Tongue (tissue), 2 donors: ENCODE measurements at regions not wholly inside any gene's neighbourhood (a gene's known extent, or its start where the extent isn't known, plus 50 kb on each side); places are given as distances from the start of the nearest gene placed in this dataset. TPM values are rescaled to one million over a fixed set of nuclear protein-coding genes. Genes with fewer than 3 reads are reported as not detected.

Experiments used
- DNase-seq: peaks from one replicate; pipeline ENCODE4 v3.0.0-alpha.2; 2015
- small RNA-seq: library from RNA; depleted of rRNA; stranded (forward); fragments of <200 nt; gene quantifications from one replicate; pipeline ENCODE3, GENCODE V24; 2014; ENCODE audit warnings: low replicate concordance

DNA sequence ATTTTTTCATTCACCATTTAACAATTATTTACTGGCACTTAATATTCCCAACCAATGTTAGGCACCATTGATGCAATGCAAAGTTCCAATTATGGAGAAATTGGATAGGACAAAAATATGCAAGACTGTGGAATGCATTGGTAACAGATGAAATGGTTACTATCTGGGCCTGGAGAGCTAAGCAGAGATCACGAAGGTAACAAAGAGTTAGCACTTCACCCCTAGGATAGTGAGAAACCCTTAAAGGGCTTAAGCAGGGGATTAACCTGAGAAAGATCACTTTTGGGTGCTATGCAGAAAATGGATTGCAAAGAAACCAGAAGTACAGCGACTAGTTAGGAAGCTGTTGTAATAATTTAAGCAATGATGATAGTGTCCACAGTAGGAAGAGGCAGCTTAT, 129.6 kb upstream of the GPR149 start:
- no peak for DNase-seq

DNA sequence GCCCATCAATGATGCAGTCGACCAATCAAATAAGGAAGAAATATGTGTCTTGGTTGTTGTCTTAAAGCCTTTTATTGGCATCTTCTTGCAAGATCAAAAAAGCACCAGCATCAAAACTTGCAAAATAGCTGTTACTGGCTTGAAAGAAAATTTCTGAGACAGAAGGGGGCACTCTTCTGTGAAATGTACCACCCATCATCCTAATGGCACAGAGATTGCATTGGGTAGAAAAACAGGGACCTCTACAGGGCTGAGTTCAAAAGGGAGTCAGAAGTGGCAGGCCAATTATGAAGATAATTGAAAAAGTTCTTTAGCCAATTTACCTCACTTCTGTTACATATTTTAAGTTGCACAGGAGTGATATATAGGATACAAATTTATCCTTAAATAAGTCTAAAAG, 122.3 kb upstream of the GPR149 start:
- no peak for DNase-seq

DNA sequence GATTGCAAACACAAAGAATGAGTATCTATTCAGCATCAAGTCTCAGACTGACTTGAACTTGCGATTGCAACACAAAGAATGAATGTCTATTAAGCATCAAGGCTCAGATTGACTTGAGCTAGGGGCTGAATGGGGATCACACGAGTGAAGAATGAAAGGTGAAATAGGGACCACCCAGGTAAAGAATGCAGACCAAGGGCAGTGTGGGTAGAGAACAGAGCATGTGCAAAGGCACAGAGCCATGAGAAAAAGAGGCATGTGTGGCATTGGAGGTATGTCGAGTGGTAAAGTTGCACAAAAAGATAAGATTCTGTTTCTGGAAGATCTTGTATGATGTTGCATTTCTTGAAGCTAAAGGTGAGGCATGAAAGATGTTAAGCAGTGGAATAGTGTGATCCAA, 119.4 kb upstream of the GPR149 start:
- no peak for DNase-seq

DNA sequence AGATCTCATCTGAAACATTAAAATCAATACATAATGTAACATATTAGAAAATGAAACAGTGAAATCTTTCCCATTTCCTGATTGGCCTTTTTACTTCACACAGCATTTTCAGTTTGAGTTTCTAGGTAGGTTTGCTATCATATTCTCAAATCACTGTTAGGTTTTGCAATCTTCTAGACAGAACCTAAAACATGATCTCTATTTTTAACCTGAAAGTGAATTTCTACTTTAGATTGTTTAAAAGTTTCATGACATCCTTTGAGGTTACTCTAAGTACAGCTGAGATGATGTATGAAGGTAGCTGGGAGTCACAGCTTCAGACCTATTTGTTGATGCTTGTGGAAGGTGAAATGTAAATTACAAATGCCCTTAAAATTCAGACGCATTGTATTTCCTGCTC, 118.4 kb upstream of the GPR149 start:
- DNase-seq: no peak

DNA sequence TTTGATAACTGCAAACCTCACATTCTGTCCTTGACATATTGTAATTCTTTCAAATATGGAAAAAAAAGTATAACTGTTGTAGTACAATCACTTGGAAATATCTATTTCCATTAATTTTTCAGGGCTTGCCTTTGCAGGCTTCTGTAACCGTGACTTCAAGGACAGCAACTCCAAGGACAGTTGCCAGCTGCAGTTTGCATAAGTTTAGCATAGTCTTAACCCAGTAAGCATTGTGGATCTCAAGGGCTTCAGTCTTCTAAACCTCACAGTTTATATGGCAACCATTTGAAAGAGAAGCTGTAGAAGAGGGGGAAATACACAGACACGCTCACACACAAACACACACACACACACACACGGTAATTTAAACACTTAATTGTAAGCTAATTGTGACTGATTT, 112.8 kb upstream of the GPR149 start:
- DNase-seq: no peak

DNA sequence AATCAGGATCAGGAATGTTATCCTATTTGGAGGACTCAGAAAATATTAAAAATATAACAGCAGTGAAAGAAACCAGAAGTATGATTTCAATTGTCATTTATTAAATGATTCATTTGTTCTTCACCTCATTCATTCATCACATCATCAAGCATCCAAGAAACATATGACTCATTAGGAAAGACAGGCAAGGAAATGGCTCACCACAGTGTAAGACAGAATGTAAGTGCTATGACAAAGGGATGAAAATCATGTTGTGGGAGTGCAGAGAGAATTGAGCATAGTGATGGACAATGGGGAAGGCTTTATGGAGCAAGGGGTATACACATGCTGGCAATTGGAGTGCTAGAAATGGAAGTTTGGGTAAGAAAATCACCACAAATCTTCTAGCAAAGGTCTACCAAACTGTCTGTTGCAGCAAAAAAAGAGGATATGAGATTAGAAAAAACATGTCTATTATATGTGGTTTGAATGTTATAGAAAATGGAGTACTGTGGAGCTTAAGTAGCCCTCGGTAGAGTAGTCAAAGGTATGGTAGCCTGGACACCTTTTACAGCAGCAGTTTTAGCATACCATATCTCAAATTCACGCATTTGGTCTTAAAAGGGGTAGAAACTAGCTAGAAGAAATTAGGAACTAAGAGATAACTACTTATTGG, 111.1 kb upstream of the GPR149 start:
- no peak for DNase-seq

DNA sequence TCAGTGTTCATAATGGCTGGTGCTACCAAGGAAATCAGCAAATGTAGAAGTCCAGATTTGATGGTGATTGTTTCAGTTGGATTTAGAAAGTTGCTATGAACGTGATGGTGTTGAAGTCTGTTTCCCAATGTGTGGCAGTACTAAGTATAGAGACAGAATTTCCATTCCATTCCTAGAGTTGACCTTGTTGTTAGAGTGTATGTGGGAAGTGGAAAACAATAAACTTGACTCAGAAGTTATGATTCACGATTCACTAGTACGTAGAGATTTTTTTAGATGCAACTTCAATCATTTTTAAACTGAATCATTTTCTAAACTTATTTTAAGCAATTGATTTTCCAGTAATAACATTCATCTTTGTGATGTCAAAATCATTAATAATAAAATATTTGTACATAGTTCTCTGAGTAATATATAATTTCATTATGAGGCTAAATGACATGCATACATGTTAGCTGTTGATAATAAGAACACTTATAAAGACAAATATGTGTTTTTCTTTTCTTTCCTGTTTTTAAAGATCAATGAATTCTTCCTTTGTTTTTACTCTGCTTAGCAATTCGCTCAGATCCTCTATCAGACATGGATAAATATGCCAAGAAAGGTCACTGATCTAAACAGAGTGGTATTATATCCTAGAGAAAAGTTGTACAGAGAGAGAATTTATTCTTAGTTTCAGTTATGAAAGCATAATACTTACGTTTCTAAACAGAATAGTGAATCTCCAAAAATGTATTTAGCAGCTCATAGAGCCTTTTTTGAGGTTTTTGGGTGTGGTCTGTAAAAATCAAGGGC, 108.8 kb upstream of the GPR149 start:
- DNase-seq: no peak

DNA sequence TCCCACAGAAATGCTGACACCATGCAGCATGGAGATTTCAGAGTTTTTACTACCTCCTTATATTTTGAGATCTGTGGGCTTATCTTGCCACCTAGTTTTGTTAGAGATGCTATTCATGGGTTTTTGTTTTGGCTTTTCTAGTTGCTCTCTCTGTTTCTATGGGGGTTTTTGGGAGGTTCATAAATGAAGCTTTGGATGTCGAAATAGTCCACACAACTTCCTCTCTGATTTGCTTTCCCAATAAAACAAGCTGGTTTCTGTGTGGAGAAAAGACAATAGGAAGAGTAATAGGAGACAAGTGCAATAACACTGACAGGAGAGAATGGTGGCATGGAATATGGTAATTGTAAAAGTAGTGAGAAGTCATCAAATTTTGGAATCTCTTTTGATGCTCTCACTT, 106.8 kb upstream of the GPR149 start:
- no peak for DNase-seq

DNA sequence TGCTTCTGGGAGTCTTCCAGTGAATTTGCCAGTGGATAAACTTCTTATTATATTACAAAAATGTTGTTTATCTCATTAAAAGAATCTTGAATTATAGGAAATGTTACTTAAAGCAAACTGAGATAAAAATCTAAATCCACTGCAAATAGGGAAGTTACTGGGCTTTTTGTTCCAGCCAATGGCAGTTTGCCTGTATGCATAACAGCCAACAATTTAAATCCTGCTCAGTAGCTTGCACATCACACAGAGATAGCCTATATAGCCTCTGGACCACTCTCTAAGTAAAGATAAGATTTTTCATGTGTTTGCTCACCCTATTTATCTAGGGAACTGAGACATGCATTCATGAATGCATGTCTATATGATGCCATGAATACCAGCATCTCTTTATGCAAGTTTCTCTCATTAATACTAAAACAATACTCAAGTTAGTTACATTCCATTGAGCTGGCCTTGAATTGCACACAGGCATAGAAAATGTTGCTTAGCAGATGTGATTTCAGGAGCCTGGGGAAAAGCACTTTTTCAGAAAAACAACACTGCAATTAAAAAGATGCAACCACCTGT, 92.1 kb upstream of the GPR149 start:
- DNase-seq: no peak

DNA sequence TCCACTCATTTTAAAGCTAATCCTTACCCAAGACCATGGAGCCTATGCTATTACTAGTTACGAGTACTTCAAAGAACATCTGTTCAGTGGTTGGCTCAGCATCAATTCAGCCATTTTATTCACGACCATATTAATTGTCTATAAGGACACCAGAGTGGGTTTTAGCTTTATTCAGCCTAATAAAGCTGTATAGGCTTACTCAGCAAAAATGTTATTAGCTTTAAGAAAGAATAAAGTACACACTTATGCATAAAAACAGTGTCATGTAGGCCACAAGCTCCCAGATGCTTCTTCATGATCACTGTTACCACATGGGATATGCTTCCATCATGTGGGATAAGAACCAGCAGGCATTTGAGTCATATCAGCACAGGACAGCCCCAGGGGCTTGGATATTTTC, 87.4 kb upstream of the GPR149 start:
- no peak for DNase-seq

DNA sequence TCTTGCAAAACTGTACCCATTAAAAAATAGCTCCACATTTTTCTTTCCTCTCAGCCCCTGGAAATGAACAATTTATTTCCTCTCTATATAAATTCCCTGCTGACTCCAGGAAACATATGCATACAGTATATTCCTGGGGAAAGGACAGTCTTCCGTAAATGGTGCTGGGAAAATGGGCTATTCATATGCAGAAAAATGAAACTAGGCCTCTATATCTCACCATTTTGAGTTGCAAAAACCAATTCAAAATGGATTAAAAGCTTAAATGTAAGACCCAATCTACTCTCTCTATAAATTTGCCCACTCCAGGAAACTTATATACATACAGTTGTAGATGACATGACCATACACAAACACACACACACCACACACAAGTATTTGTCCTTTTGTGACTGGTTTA, 85.9 kb upstream of the GPR149 start:
- DNase-seq: no peak

DNA sequence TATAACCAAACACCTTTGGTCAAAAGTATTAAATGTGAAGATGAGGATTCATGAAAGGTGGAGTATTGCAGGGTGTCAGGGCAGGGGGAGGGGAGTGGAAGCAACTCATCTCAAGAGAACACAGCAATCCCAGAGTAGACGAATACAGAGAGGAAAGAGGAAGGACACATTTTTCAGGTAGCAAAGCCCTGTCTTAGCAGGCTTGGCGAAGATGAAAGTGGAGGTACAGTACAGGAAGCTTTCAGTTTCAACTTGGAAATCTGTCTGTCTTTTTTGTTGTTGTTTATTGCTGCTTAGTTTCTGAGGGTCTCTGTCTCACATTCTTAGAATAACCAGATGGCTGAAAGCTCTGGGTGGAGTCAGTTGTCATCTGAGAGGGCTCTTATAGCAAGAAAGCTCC, 80.8 kb upstream of the GPR149 start:
- no peak for DNase-seq

DNA sequence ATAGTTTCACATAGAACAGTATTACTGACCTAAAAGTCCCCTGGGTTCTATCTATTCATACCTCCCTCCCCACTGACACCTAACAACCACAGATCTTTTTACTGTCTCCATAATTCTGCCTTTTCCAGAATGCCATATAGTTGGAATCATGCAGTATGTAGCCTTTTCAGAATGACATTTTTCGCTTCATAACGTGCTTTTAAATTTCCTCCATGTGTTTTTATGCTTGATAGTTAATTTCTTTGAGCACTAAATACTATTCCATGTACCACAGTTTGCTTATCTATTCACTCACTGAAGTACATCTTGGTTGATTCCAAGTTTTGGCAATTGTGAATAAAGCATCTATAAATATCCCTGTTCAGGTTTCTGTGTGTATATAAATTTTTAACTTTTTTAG, 77.7 kb upstream of the GPR149 start:
- DNase-seq: no peak

DNA sequence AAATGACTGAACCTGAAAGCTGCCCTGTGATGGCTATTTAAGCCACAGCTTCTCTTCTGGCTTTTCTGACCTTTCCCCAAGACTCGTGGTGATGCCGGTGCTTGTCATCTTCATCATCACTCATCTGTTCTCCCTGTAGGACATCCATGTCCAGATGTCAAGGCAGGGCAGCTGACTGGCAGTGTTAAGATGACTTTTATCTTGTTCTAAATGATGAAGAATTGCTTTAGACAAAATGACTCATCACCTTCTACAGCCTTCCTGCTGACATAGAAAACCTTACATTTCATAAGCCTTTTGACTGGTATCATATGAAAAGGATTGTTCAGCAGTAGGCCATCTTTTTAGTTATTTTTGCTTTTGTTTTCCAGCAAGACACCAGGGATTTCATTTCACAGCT, 67.0 kb upstream of the GPR149 start:
- DNase-seq: no peak

DNA sequence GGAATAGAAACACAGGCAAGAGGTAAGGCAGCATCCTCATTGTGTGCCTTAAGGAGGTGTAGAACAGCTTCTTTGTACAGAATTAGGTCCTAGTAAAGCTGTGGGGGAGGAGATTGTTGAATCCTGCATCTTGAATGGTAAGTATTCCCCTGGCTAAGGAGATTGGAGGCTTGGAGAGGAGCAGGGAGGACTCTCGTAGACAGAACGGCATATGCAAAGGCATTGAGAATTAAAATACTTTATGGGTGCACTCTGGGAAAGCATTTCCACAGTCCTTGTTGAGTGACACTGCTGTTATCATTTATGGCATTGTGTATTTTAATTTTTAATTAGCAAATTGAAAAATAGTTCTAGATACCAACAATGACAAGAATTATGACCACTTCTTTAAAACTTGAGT, 66.5 kb upstream of the GPR149 start:
- no peak for DNase-seq

DNA sequence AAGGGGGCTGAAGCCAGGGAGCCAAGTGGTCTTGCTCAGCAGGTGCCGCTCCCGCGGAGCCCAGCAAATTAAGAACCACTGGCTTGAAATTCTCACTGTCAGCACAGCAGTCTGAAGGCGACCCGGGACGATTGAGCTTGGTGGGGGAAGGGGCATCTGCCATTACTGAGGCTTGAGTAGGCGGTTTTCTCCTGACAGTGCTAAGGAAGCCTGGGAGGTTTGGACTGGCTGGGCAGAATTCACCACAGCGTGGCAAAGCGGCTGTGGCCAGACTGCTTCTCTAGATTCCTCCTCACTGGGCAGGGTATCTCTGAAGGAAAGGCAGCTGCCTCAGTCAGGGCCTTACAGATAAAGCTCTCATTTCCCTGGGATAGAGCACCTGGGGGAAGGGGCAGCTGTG, 57.0 kb upstream of the GPR149 start:
- no peak for DNase-seq

DNA sequence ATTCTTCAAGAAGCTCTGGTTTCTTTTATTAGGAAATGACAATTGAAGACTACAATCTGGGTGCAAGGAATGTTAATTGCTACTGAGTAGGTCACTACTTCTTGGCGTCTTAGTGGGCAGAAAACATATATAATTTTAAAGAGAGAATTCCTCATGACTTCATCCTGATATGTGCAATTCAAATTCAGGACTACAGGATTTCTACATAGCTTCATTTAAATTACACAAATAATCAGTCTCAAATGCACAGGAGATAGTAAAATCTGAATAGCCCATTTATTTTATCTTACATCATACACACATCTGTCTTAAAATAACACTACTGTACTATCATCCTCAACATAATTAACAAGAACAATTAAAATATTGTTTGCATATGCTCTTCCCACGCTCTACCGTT, 52.5 kb upstream of the GPR149 start:
- DNase-seq: no peak

DNA sequence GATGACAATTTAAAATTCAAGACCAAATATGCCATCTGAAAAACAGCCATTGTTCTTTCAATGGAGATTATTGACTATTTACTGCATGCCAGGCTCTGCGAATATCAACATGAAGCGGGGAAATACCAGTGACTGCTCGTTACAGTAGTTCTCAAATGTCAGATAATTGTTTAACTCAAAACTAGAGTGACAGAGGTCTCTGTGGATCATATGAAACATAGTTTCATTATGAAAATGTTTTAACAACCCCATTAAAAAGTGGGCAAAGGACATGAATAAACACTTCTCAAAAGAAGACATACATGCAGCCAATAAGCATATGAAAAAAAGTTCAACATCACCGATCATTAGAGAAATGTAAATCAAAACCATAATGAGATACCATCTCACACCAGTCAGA, 50.0 kb upstream of the GPR149 start:
- no peak for DNase-seq

Small RNA genes in the stretch of these regions (small RNA-seq; reads per million reads assigned to genes)
- gene DYNLL1P5: not detected
